ENCODE measurements at regions not wholly inside any gene's neighbourhood (a gene's known extent, or its start where the extent isn't known, plus 50 kb on each side); places are given as distances from the start of the nearest gene placed in this dataset.

DNA sequence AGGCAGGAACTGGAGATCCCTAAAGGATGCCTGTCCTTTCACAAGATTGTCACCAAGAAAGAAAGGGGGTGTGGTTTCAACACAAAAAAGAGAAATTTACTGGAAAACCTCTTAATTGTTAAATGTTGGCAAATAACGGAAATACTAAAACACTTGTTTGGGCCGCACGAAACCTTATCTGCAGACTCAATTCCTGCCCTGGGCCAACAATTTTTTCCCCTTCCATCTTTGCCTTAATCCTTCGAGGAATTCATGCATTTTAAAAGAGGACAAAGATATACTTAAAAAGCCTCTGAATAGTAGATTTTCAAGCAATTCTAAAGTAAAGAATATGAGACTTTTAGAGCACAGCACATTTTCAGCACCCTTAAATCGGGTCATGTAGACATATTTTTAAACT is 366.2 kb downstream of the DUSP6 start:
- Histone ChIP-seq H3K4me1 (ENCODE audit: control insufficient read depth, insufficient read depth, low read depth, low read length) (no peaks in the 10 kb centered on the region), H2AK5ac (ENCODE audit: low read length, severe bottlenecking) (no peak overlapping the region), H3K23ac (ENCODE audit: low read length in 2 of 2) (no peak overlapping the region), H3K27ac (ENCODE audit: low read length, poor library complexity, severe bottlenecking) (no peak overlapping the region), H3K27me3 (ENCODE audit: control insufficient read depth in 1 of 2, insufficient read depth in 1 of 2, low read length in 2 of 2) (no peaks in the 10 kb centered on the region), H3K9me3 (ENCODE audit: control insufficient read depth, low read length) (no peaks in the 10 kb centered on the region), H3K18ac (ENCODE audit: low read depth in 1 of 2, low read length in 2 of 2) (no peak overlapping the region), H3K79me1 (replicated peaks; ENCODE audit: low read length, poor library complexity, severe bottlenecking) (no peaks in the 10 kb centered on the region), H4K8ac (ENCODE audit: low read length) (no peak overlapping the region), H2AFZ (ENCODE audit: low read depth, low read length) (no peak overlapping the region), H4K91ac (ENCODE audit: low read length) (no peak overlapping the region), H3K4ac (ENCODE audit: low read depth in 1 of 2, low read length in 2 of 2) (no peak overlapping the region), H2BK12ac (ENCODE audit: low read length in 2 of 2) (no peak overlapping the region), H3K36me3 (ENCODE audit: control insufficient read depth in 1 of 2, insufficient read depth in 2 of 2, low read depth in 1 of 2, low read length in 2 of 2) (no peaks in the 10 kb centered on the region), H3K4me2 (ENCODE audit: low read length, poor library complexity, severe bottlenecking) (no peak overlapping the region), H2BK15ac (ENCODE audit: low read depth, poor library complexity, severe bottlenecking) (no peak overlapping the region), H3K14ac (ENCODE audit: low read length in 2 of 2) (no peak overlapping the region), H2BK120ac (ENCODE audit: low read depth, low read length) (no peak overlapping the region), H3K9ac (ENCODE audit: low read length) (no peak overlapping the region), H3K4me3 (ENCODE audit: insufficient read depth in 1 of 2, low read depth in 1 of 2, low read length in 2 of 2) (no peak overlapping the region), H2BK5ac (ENCODE audit: low read depth, low read length, poor library complexity, severe bottlenecking) (no peak overlapping the region)
- DNase-seq, result no peak
- 100% methylated on average over 1 of the region's 5 CpGs for WGBS

DNA sequence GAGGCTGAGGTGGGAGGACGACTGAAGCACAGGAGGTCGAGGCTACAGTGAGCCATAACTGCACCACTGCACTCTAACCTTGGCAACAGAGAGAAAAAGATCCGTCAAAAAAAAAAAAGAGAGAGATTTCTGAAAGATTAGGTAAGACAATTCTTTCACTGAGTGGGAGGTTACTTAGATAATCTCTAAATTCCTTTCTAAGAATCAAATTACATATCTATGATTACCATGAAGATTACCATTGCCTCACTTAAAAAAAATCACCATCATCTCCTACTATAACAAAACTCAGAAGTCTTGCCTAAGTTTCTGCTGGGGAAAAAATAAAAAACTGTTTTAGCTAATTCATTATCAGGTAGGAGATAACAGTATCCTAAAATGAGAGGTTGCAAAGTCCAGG is 366.7 kb downstream of the DUSP6 start:
- Histone ChIP-seq H4K8ac (ENCODE audit: low read length) (no peak overlapping the region), H2BK5ac (ENCODE audit: low read depth, low read length, poor library complexity, severe bottlenecking) (peak overlapping the region; percentile 46), H3K14ac (ENCODE audit: low read length in 2 of 2) (no peak overlapping the region), H2AK5ac (ENCODE audit: low read length, severe bottlenecking) (no peak overlapping the region), H4K91ac (ENCODE audit: low read length) (no peak overlapping the region), H3K23ac (ENCODE audit: low read length in 2 of 2) (no peak overlapping the region), H2BK12ac (ENCODE audit: low read length in 2 of 2) (no peak overlapping the region), H3K4me1 (ENCODE audit: control insufficient read depth, insufficient read depth, low read depth, low read length) (no peaks in the 10 kb centered on the region), H2BK120ac (ENCODE audit: low read depth, low read length) (no peak overlapping the region), H3K4me2 (ENCODE audit: low read length, poor library complexity, severe bottlenecking) (no peak overlapping the region), H3K27me3 (ENCODE audit: control insufficient read depth in 1 of 2, insufficient read depth in 1 of 2, low read length in 2 of 2) (no peaks in the 10 kb centered on the region), H2BK15ac (ENCODE audit: low read depth, poor library complexity, severe bottlenecking) (no peak overlapping the region), H3K9ac (ENCODE audit: low read length) (no peak overlapping the region), H3K36me3 (ENCODE audit: control insufficient read depth in 1 of 2, insufficient read depth in 2 of 2, low read depth in 1 of 2, low read length in 2 of 2) (no peaks in the 10 kb centered on the region), H3K4me3 (ENCODE audit: insufficient read depth in 1 of 2, low read depth in 1 of 2, low read length in 2 of 2) (no peak overlapping the region), H3K4ac (ENCODE audit: low read depth in 1 of 2, low read length in 2 of 2) (no peak overlapping the region), H3K18ac (ENCODE audit: low read depth in 1 of 2, low read length in 2 of 2) (no peak overlapping the region), H3K9me3 (ENCODE audit: control insufficient read depth, low read length) (no peaks in the 10 kb centered on the region), H2AFZ (ENCODE audit: low read depth, low read length) (no peak overlapping the region), H3K27ac (ENCODE audit: low read length, poor library complexity, severe bottlenecking) (no peak overlapping the region), H3K79me1 (replicated peaks; ENCODE audit: low read length, poor library complexity, severe bottlenecking) (no peaks in the 10 kb centered on the region)
- 100% methylated on average over 1 of the region's 3 CpGs for WGBS
- DNase-seq, result no peak

DNA sequence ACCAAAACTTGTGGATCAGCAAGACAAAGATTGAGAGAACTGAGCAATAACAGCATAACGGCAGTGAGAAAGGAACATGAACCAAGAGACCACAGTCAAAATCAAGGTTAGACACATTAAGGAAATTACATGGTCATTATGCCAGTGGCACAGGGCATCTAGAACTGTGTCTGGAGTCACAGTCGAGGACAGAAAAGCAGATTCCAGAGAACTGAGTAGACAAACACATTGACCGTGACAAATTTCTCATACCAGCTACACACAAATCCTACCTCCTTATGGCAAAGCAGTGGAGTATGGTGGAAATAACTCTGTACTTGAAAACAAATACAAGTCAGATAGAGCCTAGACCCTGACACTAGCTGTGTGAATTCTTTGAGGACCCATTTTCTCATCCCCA is 367.3 kb downstream of the DUSP6 start:
- no peak overlapping the region for H2BK120ac ChIP-seq (ENCODE audit: low read depth, low read length)
- no peaks in the 10 kb centered on the region for H3K9me3 ChIP-seq (ENCODE audit: control insufficient read depth, low read length)
- no peaks in the 10 kb centered on the region for H3K36me3 ChIP-seq (ENCODE audit: control insufficient read depth in 1 of 2, insufficient read depth in 2 of 2, low read depth in 1 of 2, low read length in 2 of 2)
- H4K8ac ChIP-seq (ENCODE audit: low read length), result no peak overlapping the region
- no peak overlapping the region for H2AFZ ChIP-seq (ENCODE audit: low read depth, low read length)
- no peak overlapping the region for H3K4me2 ChIP-seq (ENCODE audit: low read length, poor library complexity, severe bottlenecking)
- H3K18ac ChIP-seq (ENCODE audit: low read depth in 1 of 2, low read length in 2 of 2), result no peak overlapping the region
- no peak overlapping the region for H3K4ac ChIP-seq (ENCODE audit: low read depth in 1 of 2, low read length in 2 of 2)
- peak overlapping the region; percentile 13 for H2AK5ac ChIP-seq (ENCODE audit: low read length, severe bottlenecking)
- H3K79me1 ChIP-seq (replicated peaks; ENCODE audit: low read length, poor library complexity, severe bottlenecking), result no peaks in the 10 kb centered on the region
- no peaks in the 10 kb centered on the region for H3K27me3 ChIP-seq (ENCODE audit: control insufficient read depth in 1 of 2, insufficient read depth in 1 of 2, low read length in 2 of 2)
- no peak for DNase-seq
- H3K14ac ChIP-seq (ENCODE audit: low read length in 2 of 2), result no peak overlapping the region
- H2BK5ac ChIP-seq (ENCODE audit: low read depth, low read length, poor library complexity, severe bottlenecking), result no peak overlapping the region
- no peak overlapping the region for H4K91ac ChIP-seq (ENCODE audit: low read length)
- H3K9ac ChIP-seq (ENCODE audit: low read length), result no peak overlapping the region
- no peak overlapping the region for H3K27ac ChIP-seq (ENCODE audit: low read length, poor library complexity, severe bottlenecking)
- H2BK12ac ChIP-seq (ENCODE audit: low read length in 2 of 2), result no peak overlapping the region
- 100% methylated on average over 1 of the region's 3 CpGs for WGBS
- H3K23ac ChIP-seq (ENCODE audit: low read length in 2 of 2), result no peak overlapping the region
- no peaks in the 10 kb centered on the region for H3K4me1 ChIP-seq (ENCODE audit: control insufficient read depth, insufficient read depth, low read depth, low read length)
- no peak overlapping the region for H3K4me3 ChIP-seq (ENCODE audit: insufficient read depth in 1 of 2, low read depth in 1 of 2, low read length in 2 of 2)
- no peak overlapping the region for H2BK15ac ChIP-seq (ENCODE audit: low read depth, poor library complexity, severe bottlenecking)

DNA sequence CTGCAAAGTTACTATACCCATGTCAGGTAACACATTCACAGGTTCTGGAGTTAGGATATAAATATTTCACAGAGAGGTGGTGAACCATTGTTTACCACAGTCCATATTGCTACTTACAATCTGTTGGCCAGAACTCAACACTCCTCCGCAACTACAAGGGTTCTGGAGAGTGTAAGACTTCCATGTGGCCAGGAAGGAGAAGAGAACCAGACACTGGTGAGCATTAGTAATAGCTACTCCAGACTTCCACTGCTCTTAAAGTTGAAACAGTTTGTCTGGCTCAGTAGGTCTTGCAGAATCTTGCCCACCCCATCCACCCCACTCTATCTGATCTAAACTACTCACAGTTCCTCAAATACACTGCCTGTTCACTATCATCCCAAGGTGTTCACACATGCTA is 369.6 kb downstream of the DUSP6 start:
- no peak for DNase-seq
- no peak overlapping the region for H2BK15ac ChIP-seq (ENCODE audit: low read depth, poor library complexity, severe bottlenecking)
- H3K9ac ChIP-seq (ENCODE audit: low read length), result no peak overlapping the region
- no peak overlapping the region for H2AK5ac ChIP-seq (ENCODE audit: low read length, severe bottlenecking)
- 83% methylated on average over 1 of the region's 1 CpG for WGBS
- H3K9me3 ChIP-seq (ENCODE audit: control insufficient read depth, low read length), result no peaks in the 10 kb centered on the region
- H4K8ac ChIP-seq (ENCODE audit: low read length), result no peak overlapping the region
- no peak overlapping the region for H3K4ac ChIP-seq (ENCODE audit: low read depth in 1 of 2, low read length in 2 of 2)
- no peak overlapping the region for H4K91ac ChIP-seq (ENCODE audit: low read length)
- no peak overlapping the region for H2AFZ ChIP-seq (ENCODE audit: low read depth, low read length)
- no peak overlapping the region for H2BK12ac ChIP-seq (ENCODE audit: low read length in 2 of 2)
- H3K14ac ChIP-seq (ENCODE audit: low read length in 2 of 2), result no peak overlapping the region
- H3K23ac ChIP-seq (ENCODE audit: low read length in 2 of 2), result no peak overlapping the region
- no peak overlapping the region for H3K18ac ChIP-seq (ENCODE audit: low read depth in 1 of 2, low read length in 2 of 2)
- no peaks in the 10 kb centered on the region for H3K79me1 ChIP-seq (replicated peaks; ENCODE audit: low read length, poor library complexity, severe bottlenecking)
- H3K4me3 ChIP-seq (ENCODE audit: insufficient read depth in 1 of 2, low read depth in 1 of 2, low read length in 2 of 2), result no peak overlapping the region
- no peaks in the 10 kb centered on the region for H3K4me1 ChIP-seq (ENCODE audit: control insufficient read depth, insufficient read depth, low read depth, low read length)
- no peak overlapping the region for H2BK5ac ChIP-seq (ENCODE audit: low read depth, low read length, poor library complexity, severe bottlenecking)
- H2BK120ac ChIP-seq (ENCODE audit: low read depth, low read length), result no peak overlapping the region
- no peaks in the 10 kb centered on the region for H3K27me3 ChIP-seq (ENCODE audit: control insufficient read depth in 1 of 2, insufficient read depth in 1 of 2, low read length in 2 of 2)
- H3K36me3 ChIP-seq (ENCODE audit: control insufficient read depth in 1 of 2, insufficient read depth in 2 of 2, low read depth in 1 of 2, low read length in 2 of 2), result no peaks in the 10 kb centered on the region
- H3K4me2 ChIP-seq (ENCODE audit: low read length, poor library complexity, severe bottlenecking), result no peak overlapping the region
- H3K27ac ChIP-seq (ENCODE audit: low read length, poor library complexity, severe bottlenecking), result no peak overlapping the region
